ENCODE measurements at regions not wholly inside any gene's neighbourhood (a gene's known extent, or its start where the extent isn't known, plus 50 kb on each side); places are given as distances from the start of the nearest gene placed in this dataset.

- TF ChIP-seq GATA3 (IDR thresholded peaks at IDR 0.05; ENCODE audit: low read depth, low read length) (no peak), GATA2 (IDR thresholded peaks at IDR 0.05; ENCODE audit: low read depth, low read length) (no peak)
These were observed 50.1 kb upstream of the KCNH7 start for GRCh38 chr2:162888652-162889051.

All from SH-SY5Y (cell line).